Esophagus muscularis mucosa (tissue), 4 donors: ENCODE measurements at regions not wholly inside any gene's neighbourhood (a gene's known extent, or its start where the extent isn't known, plus 50 kb on each side); places are given as distances from the start of the nearest gene placed in this dataset.

Source experiments
- EP300 ChIP-seq: sonication (generic); formaldehyde crosslinking; IDR thresholded peaks from one replicate; pipeline ENCODE4 v1.6.1; 2017; ENCODE audit warnings: antibody characterized with exemption
- POLR2A ChIP-seq: fragments of 450-650 bp; IDR thresholded peaks from one replicate; pipeline ENCODE4 v1.6.1; 2017; ENCODE audit warnings: antibody characterized with exemption, moderate library complexity, mild to moderate bottlenecking, low read depth
- TF ChIP-seq, protein P1 (sequence below), 3 experiments: fragments of 200-600 bp in 2 of 3; fragments of 450-650 bp in 1 of 3; sonication (generic) in 2 of 3; IDR thresholded peaks; one replicate each; pipeline ENCODE4 v1.5.1; 2017 to 2019; ENCODE audit warnings: antibody characterized with exemption in 3 of 3, mild to moderate bottlenecking in 2 of 3, moderate library complexity in 1 of 3

DNA sequence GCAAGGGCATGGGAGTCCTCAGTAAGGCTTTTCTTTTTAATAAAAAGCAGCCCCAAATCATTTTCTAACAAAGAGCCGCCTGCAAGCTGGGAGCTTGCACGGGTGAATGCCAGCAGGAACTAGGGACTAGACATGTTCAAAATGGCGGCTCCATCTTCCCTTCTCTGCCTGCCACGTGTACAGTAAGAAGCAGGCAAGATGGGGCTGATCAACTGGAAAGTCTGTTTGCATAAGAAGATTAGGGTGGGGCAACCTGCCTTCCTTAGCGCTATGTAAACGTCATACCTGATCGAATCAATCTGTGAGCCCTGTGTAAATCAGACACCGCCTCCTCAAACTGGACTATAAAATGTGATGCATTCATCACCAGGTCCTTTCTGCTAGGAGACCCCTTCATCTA, 299.4 kb upstream of the SOX4 start:
- TF ChIP-seq POLR2A (no peak), EP300 (no peak)
- TF ChIP-seq, protein P1, sequence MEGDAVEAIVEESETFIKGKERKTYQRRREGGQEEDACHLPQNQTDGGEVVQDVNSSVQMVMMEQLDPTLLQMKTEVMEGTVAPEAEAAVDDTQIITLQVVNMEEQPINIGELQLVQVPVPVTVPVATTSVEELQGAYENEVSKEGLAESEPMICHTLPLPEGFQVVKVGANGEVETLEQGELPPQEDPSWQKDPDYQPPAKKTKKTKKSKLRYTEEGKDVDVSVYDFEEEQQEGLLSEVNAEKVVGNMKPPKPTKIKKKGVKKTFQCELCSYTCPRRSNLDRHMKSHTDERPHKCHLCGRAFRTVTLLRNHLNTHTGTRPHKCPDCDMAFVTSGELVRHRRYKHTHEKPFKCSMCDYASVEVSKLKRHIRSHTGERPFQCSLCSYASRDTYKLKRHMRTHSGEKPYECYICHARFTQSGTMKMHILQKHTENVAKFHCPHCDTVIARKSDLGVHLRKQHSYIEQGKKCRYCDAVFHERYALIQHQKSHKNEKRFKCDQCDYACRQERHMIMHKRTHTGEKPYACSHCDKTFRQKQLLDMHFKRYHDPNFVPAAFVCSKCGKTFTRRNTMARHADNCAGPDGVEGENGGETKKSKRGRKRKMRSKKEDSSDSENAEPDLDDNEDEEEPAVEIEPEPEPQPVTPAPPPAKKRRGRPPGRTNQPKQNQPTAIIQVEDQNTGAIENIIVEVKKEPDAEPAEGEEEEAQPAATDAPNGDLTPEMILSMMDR (IDR thresholded peaks at IDR 0.05): no peak
